ENCODE measurements at regions not wholly inside any gene's neighbourhood (a gene's known extent, or its start where the extent isn't known, plus 50 kb on each side); places are given as distances from the start of the nearest gene placed in this dataset.
A peak's percentile ranks its signal among the peaks of the same experiment; 100 is the strongest.

DNA sequence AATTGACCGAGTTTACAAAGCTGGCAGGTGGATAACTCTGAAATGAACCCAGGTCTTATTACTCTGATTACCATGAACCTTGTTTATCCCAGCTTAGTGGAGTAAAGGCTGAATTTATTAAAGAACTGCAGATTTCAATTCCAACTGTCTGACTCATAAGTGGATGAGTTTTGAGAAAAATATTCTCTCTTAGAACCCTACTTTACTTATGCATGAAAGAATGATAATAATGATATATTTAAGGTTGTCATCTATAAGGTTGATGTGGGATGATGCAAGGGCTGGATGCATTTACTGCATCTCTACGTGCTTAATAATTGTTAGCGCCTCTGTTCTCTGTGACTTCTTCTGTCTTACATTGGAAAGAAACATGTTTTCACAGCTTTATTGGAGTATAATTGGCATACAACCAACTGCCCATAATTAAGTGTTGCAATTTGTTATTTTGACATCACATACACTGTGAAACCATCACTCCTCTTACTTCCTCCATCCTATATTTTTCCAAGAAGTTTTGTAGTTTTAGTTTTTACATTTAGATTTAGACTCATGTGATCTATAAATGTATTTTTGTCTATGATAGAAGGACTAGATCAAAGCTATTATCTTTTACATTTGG is 771.2 kb upstream of the ARRDC4 start:
- no peak for DNase-seq

DNA sequence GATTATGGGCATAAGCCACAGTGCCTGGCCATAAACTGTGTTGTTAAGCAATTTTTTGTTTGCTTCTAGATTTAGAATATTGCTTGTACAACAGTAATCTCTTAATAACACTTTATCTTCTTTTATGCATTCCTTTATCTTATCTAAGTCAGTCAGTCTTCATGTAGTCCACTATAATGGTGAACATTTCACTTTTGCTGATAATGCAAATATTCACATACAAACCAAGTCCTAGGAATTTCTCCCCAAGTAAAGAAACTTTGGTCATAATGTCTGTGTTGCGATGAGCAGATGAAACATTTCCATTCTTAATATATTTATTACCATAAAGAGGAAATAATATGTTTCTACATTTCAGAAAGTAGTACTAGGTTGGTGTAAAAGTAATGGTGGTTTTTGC is 765.8 kb upstream of the ARRDC4 start:
- no peak for DNase-seq

DNA sequence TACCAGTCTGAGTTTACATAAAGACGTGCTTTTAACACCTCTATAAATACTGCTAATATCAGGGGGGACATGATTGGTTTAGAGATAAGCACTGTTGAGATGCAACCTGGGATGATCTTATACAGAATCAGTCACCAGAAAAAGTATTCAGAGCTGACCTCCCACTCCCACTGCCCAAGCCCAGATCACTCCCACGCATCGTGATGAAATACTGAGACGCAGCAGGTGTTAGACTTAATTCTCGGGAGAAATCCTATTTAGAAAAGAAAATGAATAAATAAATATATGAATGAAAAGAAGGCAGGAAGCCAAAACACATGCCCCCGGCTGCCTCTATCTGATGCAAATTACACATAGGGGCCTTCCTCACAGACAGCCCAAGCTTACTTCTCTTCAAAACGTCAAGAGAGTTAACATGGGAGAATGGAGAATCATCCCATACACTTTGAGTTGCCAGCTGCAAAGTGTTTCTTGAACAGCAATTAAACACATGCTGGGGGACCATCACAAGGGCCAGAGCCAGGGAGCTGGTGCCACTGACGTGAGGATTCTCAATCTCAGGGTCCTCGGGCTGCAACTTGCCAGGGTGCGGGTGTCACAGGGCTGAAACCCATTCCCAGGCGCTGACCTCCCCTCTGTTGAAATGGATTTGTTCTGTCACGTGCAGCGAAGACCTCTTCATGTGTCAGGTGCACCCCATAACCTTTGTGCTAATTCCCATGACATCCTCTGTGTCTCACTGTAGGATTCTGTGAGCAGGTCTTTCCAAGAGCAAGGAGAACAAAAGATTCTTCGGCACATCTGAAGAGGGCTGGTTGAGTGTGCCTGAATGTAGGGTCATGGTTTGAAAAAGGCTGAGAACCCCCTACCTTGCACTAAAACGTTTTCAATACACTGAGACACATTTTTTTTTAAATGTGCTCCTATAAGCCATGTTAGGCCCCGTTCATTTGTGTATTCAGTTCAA is 764.2 kb upstream of the ARRDC4 start:
- no peak for DNase-seq

DNA sequence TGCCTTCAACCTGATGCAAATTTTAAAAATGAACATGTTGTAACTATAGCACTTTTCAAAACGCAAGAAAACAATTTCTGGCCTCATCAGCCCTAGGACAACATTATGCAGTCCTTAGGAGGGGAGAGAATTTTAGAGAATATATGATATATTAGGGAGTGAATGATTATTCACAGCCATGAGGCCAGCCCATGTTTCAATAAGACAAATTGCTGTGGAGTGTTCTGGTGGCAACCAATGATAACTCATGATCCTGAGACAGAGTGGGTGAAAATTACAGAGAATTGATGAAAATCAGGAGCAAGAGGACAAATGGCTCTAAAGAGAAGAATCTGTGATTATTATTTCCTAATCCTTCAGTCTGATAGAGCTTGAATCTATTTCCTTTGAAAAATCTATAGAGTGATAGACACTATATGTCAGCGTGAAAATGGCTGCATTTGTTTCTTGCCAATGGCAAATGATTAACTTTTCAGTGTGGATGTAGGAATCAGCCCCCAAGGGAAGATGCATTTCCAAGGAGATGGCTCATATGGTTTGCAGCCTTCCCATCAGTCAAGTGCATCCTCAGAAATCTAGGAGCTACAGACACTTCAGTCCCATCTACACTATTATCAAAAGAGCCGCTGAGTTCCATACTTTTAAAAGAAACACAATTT is 761.0 kb upstream of the ARRDC4 start:
- no peak for DNase-seq

DNA sequence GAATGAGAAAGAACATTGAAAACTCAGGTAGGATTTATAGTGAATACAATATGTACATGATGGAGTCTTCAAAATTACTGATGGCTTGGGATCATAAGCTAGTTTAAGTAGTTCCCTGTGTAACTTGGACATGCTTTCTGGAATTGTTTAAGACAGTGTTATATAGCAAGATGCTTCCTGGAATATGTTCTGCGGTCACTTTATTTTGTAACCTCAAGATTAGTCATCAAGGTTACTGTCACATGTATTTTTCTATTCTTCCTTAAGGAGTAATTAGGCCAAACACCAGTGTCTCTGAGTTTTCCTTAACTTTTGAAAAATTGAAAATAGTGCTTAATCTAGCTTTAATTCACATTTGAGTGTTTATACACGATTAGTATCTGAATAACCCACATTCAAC is 760.3 kb upstream of the ARRDC4 start:
- DNase-seq = no peak

DNA sequence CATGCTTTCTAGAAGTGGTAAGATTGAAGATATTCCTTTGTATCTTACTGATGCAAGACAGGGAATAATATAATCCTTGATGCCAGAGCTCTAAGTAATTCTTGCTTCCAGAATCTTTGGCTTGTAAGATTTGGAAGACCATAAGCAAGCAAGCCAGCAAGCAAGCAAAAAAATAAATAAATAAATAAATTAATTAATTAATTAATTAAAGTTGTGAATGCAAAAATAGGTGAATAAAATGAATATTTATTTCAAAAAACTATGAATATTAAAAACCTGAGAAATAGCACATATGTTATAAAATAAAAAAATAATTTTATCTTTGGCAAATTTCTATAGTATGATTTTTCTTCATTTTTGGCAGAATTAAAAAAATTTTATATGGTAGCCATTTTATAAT is 750.2 kb upstream of the ARRDC4 start:
- no peak for DNase-seq

DNA sequence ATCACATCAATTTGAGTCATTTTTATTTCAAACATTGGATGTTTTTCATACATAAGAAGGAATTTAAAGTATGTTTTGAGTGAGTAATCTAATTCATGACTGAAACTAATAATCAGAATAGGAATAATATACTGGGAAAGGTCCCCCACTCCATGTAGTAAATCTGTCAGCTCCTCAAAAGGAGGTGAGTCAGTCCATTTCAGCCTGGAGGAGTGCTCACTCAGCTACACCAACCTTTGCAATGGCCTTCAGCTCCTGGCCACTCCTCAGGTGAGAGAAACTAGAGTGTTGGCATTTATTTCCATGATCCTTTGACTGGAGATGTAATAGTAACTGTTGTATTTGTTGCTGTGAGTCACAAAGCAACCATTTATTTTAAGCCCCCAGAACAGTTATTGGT is 744.9 kb upstream of the ARRDC4 start:
- DNase-seq = no peak

DNA sequence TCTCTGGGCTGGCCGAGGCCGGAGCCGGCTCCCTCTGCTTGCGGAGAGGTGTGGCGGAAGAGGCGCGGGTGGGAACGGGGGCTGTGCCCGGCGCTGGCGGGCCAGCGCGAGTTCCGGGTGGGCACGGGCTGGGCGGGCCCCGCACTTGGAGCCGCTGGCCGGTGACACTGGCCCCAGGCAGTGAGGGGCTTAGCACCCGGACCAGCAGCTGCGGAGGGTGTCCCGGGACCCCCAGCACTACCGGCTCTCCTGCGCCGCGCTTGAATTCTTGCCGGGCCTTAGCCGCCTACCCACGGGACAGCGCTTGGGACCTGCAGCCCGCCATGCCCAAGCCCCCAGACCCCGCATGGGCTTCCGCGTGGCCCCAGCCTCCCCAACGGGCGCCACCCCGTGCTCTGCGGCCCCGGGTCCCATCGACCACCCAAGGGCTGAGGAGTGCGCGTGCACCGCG is 736.3 kb upstream of the ARRDC4 start:
- DNase-seq = no peak

DNA sequence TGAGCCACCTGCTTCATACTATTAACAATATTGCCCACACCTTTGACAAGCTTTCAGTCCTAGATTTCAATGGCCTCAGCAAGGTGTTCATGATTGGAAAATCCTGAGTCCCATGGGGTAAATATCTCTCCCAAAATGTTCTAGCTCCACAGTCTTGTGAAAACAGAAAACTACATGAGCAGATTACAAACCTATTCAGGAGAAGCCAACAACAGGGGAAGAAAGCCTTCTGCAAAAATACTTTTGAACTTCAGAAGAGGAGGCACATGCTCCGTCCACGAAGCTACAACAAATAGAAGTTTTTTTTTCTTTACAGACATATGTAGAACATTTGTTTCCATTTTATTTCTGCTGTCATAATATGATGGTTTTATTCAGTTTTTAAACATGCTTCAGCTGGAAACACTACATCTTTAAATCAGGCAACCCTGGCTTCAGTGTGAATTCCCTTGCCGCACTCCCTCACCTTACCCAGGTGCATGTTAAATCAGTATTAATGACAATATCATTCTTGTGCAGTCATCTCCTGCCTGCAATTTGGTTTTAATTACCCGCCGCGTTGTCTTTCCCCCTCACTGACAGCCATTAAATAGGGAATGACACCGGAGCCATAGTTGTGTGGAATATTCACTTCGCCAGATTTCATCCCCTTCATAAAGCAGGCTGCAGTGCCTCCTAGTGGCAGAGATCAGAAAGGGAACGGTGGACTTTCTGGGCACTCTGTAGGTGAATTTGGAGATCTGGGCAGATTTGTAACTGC is 725.5 kb upstream of the ARRDC4 start:
- DNase-seq = peak in 6 of 14 donors; percentile 0 to 15 (median 6)

DNA sequence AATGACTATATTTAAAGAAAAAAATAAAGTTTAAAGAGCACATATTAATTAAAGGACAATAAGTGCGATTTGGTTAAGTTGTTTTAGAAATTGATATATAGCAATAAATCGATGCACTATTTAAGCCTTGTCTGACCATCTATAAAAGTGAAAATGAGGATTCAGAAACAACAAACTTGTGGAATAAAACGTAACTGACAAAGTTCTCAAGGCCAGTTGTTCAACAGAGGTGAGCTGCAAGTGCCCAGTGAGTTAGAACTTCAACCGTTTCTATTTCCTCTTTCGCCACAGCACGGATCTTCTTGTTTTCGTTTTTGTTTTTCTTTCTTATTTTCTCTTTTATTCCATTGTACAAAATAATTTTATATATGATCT is 724.9 kb upstream of the ARRDC4 start:
- DNase-seq = no peak

DNA sequence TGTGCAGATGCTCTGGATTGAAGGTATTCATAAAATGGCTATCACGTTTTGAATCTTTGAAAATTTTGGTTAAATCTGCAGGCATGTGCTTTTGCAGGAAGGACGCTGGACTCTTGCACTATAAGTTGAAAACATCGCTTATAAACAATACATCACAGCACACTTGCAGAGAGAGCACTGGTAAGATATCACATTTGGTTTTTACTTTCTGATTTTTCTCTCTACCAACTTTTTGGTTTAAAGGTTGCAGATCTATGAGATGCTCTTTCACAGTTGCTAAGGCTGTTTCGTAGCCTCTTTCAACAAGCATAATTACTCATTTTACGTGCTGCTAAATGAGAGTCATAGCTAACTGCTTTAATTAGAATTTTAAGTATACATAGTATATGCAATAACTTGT is 724.4 kb upstream of the ARRDC4 start:
- no peak for DNase-seq

DNA sequence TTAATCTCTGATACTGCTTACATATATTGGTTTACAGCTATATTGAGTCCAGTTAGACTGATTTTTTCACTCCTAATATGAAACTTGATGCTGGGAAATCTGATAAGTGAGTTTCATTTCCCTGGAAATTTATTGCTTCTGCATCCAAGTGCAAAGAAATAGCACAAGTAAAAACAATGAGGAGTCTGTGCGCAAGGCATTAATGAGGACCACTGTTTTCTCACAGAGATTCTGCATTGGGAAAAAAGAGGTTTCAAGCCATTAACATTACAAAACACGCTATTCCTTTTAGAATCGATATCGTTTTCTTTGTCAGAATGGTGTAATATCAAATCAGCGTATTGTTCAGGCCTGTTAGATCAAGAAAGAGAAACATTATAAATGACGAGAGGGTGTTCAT is 723.3 kb upstream of the ARRDC4 start:
- DNase-seq = no peak

DNA sequence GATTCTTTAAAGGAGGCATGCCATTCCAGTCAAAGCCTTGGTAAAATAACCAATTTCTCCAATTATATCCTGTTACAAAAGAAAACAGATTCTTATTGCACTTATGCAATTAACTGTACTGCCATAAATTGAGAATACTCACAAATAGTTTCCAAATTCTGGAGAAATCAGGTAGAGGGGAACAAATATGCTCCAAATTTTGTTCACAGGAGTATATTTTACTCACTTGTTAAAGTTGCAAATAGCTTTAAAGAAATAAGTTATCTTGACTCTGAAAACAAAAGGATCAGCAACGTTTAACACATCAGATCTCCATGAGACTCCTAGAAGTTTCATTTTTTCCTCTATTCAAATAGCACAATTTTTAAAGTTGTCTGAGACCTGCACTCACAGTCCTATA is 712.1 kb upstream of the ARRDC4 start:
- no peak for DNase-seq

DNA sequence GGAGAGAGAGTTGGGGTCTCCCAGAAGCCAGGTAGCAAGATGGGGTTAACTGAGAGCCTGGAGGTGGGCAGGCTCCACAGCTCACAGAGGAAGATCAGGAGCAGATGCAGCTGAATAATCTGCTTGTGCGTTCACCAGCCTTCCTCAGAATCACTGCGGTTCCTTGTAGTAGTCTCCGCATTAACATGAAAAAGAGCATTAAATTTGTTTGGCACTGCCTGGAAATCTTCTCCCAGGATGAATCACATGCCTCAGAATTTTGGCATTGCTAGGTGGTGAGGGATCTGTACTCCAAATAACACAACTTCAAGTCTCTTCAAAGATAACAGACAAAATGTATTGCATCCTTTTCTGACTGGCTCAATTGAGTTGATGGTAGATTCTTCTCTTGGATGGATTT is 700.6 kb upstream of the ARRDC4 start:
- no peak for DNase-seq

DNA sequence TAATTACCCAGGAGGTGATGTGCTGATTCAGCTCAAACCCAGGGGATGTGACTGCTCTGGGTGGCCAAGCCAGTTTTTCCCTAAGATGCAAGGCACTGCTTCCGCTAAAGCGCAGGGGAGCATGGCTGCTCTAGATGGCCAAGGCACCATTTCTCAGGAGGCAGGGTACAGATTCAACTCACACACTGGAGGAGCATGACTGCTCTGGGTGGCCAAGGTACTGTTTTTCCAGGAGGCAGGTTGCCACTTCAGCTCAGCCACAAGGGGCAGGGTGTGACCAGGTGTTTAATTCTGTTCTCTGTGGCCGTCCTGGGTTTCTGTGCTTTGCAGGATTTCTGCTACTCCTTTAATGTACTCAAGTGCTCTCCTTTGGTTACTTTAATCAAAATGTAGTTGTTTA is 659.3 kb upstream of the ARRDC4 start:
- DNase-seq = no peak

DNA sequence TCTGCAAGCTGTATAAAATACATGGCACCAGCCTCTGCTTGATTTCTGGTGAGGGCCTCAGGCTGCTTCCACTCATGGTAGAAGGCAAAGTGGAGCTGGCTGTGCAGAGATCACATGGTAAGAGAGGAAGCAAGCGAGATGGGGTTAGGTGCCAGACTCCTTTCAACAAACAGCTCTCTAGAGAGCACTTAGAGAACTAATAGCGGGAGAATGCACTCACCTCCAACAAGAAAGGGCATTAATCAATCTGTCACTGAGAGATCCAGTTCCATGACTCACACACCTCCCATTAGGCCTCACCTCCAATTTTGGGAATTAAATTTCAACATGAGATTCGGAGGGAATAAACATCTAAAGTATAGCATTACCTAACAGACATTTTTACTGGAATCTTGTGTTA is 644.1 kb upstream of the ARRDC4 start:
- DNase-seq = no peak

DNA sequence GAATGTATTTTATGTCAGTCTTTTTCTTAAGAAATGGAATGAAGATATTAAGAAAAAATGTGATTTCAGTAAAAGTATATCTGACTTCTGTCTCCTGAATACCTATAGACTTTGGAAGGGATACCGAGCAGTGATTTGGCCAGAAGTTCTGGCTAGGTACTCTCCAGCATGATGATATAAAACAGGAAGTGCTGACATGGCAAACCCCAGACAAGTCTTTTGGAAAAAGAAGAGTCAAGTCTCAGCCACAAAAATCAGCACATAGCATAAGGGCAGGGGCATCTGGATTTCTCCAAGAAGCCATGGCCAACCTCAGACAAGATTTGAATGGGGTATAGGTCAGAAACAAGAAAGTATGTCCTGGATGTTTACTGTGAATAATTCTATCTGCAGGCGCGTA is 643.3 kb upstream of the ARRDC4 start:
- no peak for DNase-seq

DNA sequence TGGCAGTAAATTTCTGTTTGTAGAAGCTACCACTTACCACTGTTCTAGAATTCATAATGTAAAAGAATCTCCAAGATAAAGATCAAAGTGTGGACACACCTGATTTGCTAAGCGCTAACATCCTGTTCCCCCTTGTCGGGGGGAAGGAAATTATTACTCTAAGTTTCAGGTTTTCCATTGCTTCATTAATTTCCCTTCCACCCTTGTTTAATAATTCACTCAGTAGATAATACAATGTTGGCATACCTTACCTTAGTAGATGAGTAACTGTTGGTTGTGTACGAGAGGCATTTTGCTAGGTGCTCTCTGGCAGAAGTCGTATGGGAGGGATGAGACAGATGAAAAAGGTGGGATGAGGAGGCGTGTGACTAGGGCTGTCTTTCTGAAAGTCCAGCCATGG is 641.2 kb upstream of the ARRDC4 start:
- no peak for DNase-seq

DNA sequence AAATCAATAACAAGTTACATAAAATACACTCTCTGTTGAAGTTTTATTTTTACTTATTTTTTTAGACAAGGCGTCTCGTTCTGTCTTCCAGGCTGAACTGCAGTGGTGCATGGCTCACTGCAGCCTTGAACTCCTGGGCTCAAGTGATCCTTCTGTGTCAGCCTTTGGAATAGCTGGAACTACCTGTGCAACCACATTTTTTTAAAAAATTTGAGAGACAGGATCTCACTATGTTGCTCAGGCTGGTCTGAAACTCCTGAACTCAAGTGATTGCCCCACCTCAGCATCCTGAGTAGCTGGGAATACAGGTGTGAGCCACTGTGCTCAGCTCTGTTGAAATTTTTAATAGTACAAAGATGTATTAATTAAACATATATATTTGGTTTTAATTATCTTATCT is 614.3 kb upstream of the ARRDC4 start:
- no peak for DNase-seq

DNA sequence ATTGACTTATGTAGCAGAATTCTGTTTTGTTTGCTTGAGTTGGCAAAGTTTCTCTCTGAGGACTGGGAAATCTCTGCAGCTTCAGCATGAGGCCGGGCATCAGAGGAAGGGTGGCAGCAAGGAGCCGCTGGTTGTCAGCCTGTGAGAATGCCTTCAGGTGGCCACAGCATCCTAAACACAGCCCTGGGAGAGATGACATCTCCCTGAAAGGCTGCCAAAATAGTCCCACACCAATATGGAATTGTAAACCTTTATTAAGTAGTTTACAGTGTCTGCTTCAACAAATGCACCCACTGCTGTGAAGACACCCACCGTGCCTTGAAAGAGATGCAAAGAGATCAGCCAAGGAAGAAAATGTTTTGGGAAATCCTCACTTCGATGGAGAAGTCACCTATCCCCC is 609.7 kb upstream of the ARRDC4 start:
- no peak for DNase-seq

DNA sequence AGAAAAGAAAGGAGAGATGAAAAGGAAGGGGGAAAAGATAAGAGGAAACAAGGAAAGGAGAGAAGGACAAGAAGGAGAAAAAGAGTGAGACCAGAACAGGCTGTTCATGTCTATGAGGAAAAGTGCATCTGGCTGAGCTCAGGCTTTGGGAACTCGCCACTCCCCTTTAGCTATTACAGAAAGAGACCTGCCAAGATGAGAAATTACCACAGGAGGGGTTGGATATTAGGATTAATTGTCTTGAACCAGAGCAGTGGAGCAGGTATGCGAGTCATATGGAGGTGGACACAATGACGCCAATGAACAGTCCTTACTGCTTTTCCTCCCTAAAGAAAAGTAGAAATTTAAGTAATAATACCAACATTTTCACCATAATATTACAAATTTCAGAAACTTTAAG is 577.0 kb upstream of the ARRDC4 start:
- no peak for DNase-seq

DNA sequence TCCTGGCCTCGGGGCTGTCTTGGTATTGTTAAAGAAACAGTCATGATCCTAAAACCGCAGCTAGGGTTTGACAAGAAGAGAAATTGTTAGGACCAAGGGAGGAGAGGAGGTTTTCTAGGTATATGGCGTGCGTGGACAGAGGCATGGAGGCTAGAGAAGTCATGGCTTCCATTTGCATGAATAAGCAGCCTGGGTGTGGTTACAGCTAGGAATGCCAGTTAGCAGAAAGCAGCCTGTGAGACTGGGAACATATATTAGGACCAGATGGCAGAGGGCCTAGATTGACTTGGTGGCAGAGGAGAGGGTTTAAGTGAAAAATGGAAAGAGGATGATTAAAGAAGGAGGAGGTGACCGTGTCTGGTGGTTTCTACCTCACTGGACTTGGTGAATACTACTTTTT is 573.6 kb upstream of the ARRDC4 start:
- no peak for DNase-seq

DNA sequence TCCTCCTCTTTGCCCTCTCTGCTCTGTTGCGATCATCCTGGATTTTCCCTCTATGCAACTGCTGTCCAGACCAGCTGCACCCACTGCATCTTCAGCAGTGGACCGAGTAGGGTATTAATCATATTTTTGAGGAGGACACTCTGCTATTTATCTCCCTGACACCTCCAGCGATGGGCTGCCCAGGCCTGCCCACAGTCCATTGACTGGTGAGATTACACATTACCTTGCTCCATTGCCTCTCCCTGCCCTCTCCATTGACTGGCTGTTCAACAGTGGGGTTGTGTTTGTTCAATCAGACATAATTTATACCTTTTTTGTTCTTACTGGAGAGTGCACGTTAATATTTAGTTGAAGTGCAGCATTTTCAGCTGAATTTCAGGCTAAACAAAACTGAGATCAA is 559.3 kb upstream of the ARRDC4 start:
- no peak for DNase-seq

Data from C1 segment of cervical spinal cord (tissue), 14 donors.